ENCODE measurements at regions not wholly inside any gene's neighbourhood (a gene's known extent, or its start where the extent isn't known, plus 50 kb on each side); places are given as distances from the start of the nearest gene placed in this dataset.

GRCh38 chr1:175801979-175802378 is 58.6 kb upstream of the TNR start:
- no peak for TF ChIP-seq CTCF (IDR thresholded peaks at IDR 0.05; ENCODE audit: low read depth, low read length)
- TF ChIP-seq EZH2phosphoT487 (IDR thresholded peaks at IDR 0.05; ENCODE audit: low read depth), result no peak
